Nephron progenitor cell (in vitro differentiated cells): ENCODE measurements at regions not wholly inside any gene's neighbourhood (a gene's known extent, or its start where the extent isn't known, plus 50 kb on each side); places are given as distances from the start of the nearest gene placed in this dataset.

Experiments
- DNase-seq: peaks from one replicate; pipeline ENCODE4 v3.0.0; 2021
- H3K27ac Mint-ChIP-seq: 2 replicates; pipeline ENCODE4 v1.8.0; 2021; ENCODE audit warnings: mild to moderate bottlenecking, moderate library complexity, mixed read lengths
- H3K27me3 Mint-ChIP-seq: 2 replicates; pipeline ENCODE4 v1.8.0; 2021; ENCODE audit warnings: mild to moderate bottlenecking, low read depth, mixed read lengths; ENCODE audit not compliant: poor library complexity
- H3K36me3 Mint-ChIP-seq: 2 replicates; pipeline ENCODE4 v1.8.0; 2021; ENCODE audit warnings: low read depth, mixed read lengths
- H3K4me1 Mint-ChIP-seq: 2 replicates; pipeline ENCODE4 v1.8.0; 2021; ENCODE audit warnings: mixed read lengths
- H3K4me3 Mint-ChIP-seq: 2 replicates; pipeline ENCODE4 v1.8.0; 2021; ENCODE audit warnings: mild to moderate bottlenecking, moderate library complexity, mixed read lengths
- H3K9me3 Mint-ChIP-seq: 2 replicates; pipeline ENCODE4 v1.8.0; 2021; ENCODE audit warnings: mild to moderate bottlenecking, moderate library complexity, mixed read lengths
- TF ChIP-seq, protein P1 (sequence below): fragments of 200-600 bp; sonication (generic); IDR thresholded peaks from 2 replicates; pipeline ENCODE4 v1.5.0; 2021; ENCODE audit warnings: antibody characterized with exemption

DNA sequence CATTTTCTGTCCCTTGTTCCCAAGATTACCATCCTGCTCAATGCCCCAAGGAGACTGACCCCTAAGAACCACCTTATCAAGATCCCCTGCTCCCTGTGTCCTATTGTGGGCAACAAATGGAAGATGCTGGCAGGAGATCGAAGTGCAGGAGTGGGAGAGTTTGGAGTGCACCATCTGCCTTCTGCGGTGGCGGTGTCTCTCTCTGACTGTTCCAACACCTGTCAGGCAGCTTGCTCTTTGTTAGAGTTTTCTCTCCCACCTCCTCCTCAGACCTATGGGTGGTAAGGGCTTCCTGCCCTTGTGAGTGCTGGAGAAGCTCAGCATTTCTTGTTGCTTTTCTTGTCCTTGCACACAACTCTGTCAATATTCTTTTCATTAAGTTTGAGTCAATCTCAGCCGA lies 64.1 kb upstream of the SPHKAP start:
- H3K9me3 Mint-ChIP-seq = no peaks in the 10 kb centered on the region
- DNase-seq = no peak
- peaks cover 4% of the 10 kb centered on the region for H3K27me3 Mint-ChIP-seq
- TF ChIP-seq, protein P1, sequence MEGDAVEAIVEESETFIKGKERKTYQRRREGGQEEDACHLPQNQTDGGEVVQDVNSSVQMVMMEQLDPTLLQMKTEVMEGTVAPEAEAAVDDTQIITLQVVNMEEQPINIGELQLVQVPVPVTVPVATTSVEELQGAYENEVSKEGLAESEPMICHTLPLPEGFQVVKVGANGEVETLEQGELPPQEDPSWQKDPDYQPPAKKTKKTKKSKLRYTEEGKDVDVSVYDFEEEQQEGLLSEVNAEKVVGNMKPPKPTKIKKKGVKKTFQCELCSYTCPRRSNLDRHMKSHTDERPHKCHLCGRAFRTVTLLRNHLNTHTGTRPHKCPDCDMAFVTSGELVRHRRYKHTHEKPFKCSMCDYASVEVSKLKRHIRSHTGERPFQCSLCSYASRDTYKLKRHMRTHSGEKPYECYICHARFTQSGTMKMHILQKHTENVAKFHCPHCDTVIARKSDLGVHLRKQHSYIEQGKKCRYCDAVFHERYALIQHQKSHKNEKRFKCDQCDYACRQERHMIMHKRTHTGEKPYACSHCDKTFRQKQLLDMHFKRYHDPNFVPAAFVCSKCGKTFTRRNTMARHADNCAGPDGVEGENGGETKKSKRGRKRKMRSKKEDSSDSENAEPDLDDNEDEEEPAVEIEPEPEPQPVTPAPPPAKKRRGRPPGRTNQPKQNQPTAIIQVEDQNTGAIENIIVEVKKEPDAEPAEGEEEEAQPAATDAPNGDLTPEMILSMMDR = no peak
- H3K4me3 Mint-ChIP-seq = no peak overlapping the region
- no peaks in the 10 kb centered on the region for H3K4me1 Mint-ChIP-seq
- H3K27ac Mint-ChIP-seq = no peak overlapping the region
- H3K36me3 Mint-ChIP-seq = no peaks in the 10 kb centered on the region

DNA sequence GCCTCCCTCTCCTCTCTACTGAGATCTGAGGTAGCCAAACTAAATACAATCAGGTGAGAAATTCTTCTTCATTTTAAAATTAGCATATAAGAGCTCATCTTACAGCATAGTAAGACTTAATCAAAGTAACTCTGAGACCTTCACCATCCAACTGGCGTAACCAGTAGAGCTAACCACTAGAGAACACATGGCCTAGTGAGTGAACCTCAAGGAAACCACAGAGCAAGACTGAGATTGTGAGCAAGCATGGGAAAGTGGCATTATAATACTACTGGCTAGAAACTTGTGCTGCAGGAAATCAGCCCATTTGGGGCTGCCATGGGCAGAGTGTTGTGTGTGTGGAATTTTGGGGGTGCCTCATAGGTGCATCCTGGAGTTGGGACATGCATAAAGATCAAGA lies 61.1 kb upstream of the SPHKAP start:
- TF ChIP-seq, protein P1 = no peak
- Mint-ChIP-seq H3K27me3 (peaks cover 5% of the 10 kb centered on the region), H3K4me3 (no peak overlapping the region), H3K4me1 (no peaks in the 10 kb centered on the region), H3K27ac (no peak overlapping the region), H3K9me3 (peaks cover 4% of the 10 kb centered on the region), H3K36me3 (no peaks in the 10 kb centered on the region)
- DNase-seq = no peak

DNA sequence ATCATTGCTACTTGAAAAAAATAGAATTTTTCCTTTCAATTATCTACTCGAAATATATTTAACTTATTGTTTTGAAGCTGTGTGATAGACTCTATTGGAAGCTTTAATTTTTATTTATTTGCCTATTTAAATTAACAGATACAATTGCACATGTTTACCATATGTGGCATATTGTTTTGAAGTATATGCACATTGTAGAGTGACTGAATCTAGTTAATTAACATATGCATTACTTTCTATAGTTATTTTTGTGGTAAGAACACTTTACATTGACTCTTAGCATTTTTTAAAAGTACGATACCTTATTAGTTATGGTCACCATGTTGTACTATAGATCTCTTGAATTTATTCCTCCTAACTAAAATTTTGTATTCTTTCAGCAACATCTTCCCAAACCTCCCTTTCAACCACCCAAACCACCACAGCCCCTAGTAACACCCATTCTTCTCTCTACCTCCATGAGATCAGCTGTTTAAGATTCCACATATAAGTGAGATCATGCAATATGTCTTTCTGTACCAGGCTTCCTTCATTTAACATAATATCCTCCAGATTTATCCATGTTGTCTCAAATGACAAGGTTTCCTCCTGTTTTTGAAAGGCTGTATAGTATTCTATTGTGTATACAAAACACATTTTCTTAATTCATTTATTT lies 58.5 kb upstream of the SPHKAP start:
- no peak overlapping the region for H3K27ac Mint-ChIP-seq
- no peak overlapping the region for H3K4me3 Mint-ChIP-seq
- TF ChIP-seq, protein P1 = no peak
- peaks cover 5% of the 10 kb centered on the region for H3K27me3 Mint-ChIP-seq
- H3K4me1 Mint-ChIP-seq = peaks cover 8% of the 10 kb centered on the region
- no peaks in the 10 kb centered on the region for H3K36me3 Mint-ChIP-seq
- peaks cover 4% of the 10 kb centered on the region for H3K9me3 Mint-ChIP-seq
- DNase-seq = no peak

DNA sequence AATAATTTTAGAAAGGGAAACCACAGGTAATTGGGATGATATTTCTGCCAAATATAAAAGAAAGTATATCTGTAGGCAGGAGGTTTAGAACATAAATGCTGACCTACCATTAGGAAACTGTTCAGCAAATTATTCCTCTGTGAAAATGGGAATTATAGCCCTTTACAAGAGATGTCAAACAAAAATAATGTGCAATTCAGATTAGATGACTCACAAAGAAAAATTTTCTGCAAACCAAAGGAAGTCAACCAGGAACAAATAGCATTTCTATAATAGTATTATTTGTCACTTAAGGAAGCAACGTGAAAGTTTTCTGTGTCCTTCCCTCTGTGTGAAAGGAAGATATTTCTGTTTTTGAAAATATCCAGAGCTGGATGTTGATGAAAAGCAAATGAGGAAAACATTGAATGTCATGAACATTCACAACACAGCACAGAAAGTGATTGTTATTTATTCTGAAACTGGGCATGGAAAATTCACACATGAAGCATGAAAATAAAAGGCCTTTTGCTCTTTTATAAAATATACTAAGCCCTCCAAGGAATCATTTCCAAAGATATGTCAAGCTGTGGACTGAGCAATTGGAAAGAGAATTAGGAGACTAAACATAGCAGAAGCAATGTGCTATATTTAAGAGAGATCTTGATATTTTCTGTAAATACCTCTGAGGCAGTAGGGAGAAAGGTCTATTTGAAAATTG lies 57.9 kb upstream of the SPHKAP start:
- H3K4me3 Mint-ChIP-seq = no peak overlapping the region
- TF ChIP-seq, protein P1 = no peak
- no peaks in the 10 kb centered on the region for H3K36me3 Mint-ChIP-seq
- no peak for DNase-seq
- H3K9me3 Mint-ChIP-seq = peaks cover 4% of the 10 kb centered on the region
- H3K4me1 Mint-ChIP-seq = peaks cover 15% of the 10 kb centered on the region
- no peak overlapping the region for H3K27ac Mint-ChIP-seq
- peaks cover 5% of the 10 kb centered on the region for H3K27me3 Mint-ChIP-seq
